SU-DHL-6 (cell line): ENCODE measurements at regions not wholly inside any gene's neighbourhood (a gene's known extent, or its start where the extent isn't known, plus 50 kb on each side); places are given as distances from the start of the nearest gene placed in this dataset.
A peak's percentile ranks its signal among the peaks of the same experiment; 100 is the strongest.

Experiments
- H2AFZ ChIP-seq: fragments of 200-600 bp; sonication (generic); 2 replicates; pipeline ENCODE4 v1.6.1; 2014; ENCODE audit warnings: low read depth, mild to moderate bottlenecking, moderate library complexity, mixed read lengths, antibody characterized with exemption, low read length; ENCODE audit not compliant: severe bottlenecking
- H3F3A ChIP-seq: fragments of 200-600 bp; shearing (Covaris generic); 2 replicates; pipeline ENCODE4 v1.6.0; 2016; ENCODE audit warnings: antibody characterized with exemption, mild to moderate bottlenecking; ENCODE audit not compliant: insufficient read depth
- H3K27ac ChIP-seq: fragments of 200-600 bp; sonication (generic); 2 replicates; pipeline ENCODE4 v1.5.1; 2016; ENCODE audit warnings: low read depth, mild to moderate bottlenecking, low read length, moderate library complexity, mixed read lengths
- H3K27me3 ChIP-seq: fragments of 200-600 bp; sonication (generic), shearing (Covaris generic); 2 replicates; pipeline ENCODE4 v1.6.0; 2014; ENCODE audit warnings: mild to moderate bottlenecking, low read length
- H3K36me3 ChIP-seq: fragments of 200-600 bp; sonication (generic); 2 replicates; pipeline ENCODE4 v1.6.1; 2014; ENCODE audit warnings: mild to moderate bottlenecking, low read length, mixed read lengths
- H3K4me2 ChIP-seq: fragments of 300-600, 200-600 bp; shearing (Covaris generic), sonication (generic); 2 replicates; pipeline ENCODE4 v1.6.0; 2014; ENCODE audit warnings: low read length, low read depth, mild to moderate bottlenecking; ENCODE audit not compliant: poor library complexity, severe bottlenecking
- H3K4me3 ChIP-seq: fragments of 200-600 bp; sonication (generic); 2 replicates; pipeline ENCODE4 v1.5.1; 2014; ENCODE audit warnings: antibody characterized with exemption, low read length, mild to moderate bottlenecking, mixed read lengths; ENCODE audit not compliant: insufficient read depth, poor library complexity, severe bottlenecking
- H3K79me2 ChIP-seq: fragments of 200-600 bp; sonication (generic); 2 replicates; pipeline ENCODE4 v1.6.1; 2014; ENCODE audit warnings: mild to moderate bottlenecking, low read length, moderate library complexity; ENCODE audit not compliant: insufficient read depth
- H3K9ac ChIP-seq: fragments of 200-600 bp; sonication (generic); 2 replicates; pipeline ENCODE4 v1.7.0; 2014; ENCODE audit warnings: mild to moderate bottlenecking, low read length
- H3K9me2 ChIP-seq: fragments of 200-600 bp; sonication (generic); replicated peaks from 2 replicates; pipeline ENCODE4 v1.6.1; 2014; ENCODE audit warnings: low read length; ENCODE audit not compliant: insufficient read depth
- H3K9me3 ChIP-seq: fragments of 200-600 bp; sonication (generic); 2 replicates; pipeline ENCODE4 v1.6.1; 2014; ENCODE audit warnings: low read length, mixed read lengths; ENCODE audit not compliant: insufficient read depth
- H4K20me1 ChIP-seq: fragments of 200-600 bp; sonication (generic); 2 replicates; pipeline ENCODE4 v1.6.1; 2014; ENCODE audit warnings: low read depth, mild to moderate bottlenecking, antibody characterized with exemption, low read length, moderate library complexity, mixed read lengths
- EZH2phosphoT487 ChIP-seq: fragments of 200-600 bp; sonication (generic), shearing (Covaris generic); conservative IDR thresholded peaks from 2 replicates; pipeline ENCODE4 v1.6.1; 2018; ENCODE audit warnings: mild to moderate bottlenecking, antibody characterized with exemption, low read length, moderate library complexity, mixed read lengths
- TF ChIP-seq, protein P1 (sequence below): fragments of 200-600 bp; sonication (generic); IDR thresholded peaks from one replicate; pipeline ENCODE4 v1.5.1; 2017; ENCODE audit warnings: antibody characterized with exemption, mild to moderate bottlenecking, low read length, moderate library complexity; ENCODE audit not compliant: insufficient read depth, poor library complexity, severe bottlenecking

DNA sequence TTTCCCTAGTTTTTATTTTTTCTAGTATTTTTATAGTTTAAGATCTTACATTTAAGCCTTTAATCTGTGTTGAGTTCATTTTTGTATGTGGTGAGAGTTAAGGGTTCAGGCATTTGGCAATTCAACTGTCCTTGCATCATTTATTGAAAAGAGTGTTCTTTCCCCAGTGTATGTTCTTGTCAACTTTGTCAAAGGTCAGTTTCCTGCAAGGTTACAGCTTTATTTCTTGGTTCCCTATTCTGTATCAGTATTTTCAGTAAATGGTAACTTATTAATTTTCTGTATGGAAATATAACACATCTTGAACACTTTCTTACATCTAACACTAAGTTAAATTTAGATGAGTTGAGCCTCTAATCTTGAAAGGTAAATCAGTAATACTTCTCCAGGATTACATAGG, 1770.1 kb downstream of the OTOL1 start:
- H3K9me2 ChIP-seq: no peaks in the 10 kb centered on the region
- peak overlapping the region; percentile 20 for H2AFZ ChIP-seq
- H3K9me3 ChIP-seq: peaks cover 22% of the 10 kb centered on the region; the same call in 1 of the 2 replicates
- TF ChIP-seq EZH2phosphoT487: no peak
- TF ChIP-seq, protein P1, sequence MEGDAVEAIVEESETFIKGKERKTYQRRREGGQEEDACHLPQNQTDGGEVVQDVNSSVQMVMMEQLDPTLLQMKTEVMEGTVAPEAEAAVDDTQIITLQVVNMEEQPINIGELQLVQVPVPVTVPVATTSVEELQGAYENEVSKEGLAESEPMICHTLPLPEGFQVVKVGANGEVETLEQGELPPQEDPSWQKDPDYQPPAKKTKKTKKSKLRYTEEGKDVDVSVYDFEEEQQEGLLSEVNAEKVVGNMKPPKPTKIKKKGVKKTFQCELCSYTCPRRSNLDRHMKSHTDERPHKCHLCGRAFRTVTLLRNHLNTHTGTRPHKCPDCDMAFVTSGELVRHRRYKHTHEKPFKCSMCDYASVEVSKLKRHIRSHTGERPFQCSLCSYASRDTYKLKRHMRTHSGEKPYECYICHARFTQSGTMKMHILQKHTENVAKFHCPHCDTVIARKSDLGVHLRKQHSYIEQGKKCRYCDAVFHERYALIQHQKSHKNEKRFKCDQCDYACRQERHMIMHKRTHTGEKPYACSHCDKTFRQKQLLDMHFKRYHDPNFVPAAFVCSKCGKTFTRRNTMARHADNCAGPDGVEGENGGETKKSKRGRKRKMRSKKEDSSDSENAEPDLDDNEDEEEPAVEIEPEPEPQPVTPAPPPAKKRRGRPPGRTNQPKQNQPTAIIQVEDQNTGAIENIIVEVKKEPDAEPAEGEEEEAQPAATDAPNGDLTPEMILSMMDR: no peak
- no peaks in the 10 kb centered on the region for H3K79me2 ChIP-seq
- no peaks in the 10 kb centered on the region for H3K27me3 ChIP-seq
- H4K20me1 ChIP-seq: no peaks in the 10 kb centered on the region
- H3K4me2 ChIP-seq: no peak overlapping the region
- no peak overlapping the region for H3K4me3 ChIP-seq
- no peaks in the 10 kb centered on the region for H3F3A ChIP-seq
- no peak overlapping the region for H3K27ac ChIP-seq
- H3K36me3 ChIP-seq: no peaks in the 10 kb centered on the region
- H3K9ac ChIP-seq: no peak overlapping the region

DNA sequence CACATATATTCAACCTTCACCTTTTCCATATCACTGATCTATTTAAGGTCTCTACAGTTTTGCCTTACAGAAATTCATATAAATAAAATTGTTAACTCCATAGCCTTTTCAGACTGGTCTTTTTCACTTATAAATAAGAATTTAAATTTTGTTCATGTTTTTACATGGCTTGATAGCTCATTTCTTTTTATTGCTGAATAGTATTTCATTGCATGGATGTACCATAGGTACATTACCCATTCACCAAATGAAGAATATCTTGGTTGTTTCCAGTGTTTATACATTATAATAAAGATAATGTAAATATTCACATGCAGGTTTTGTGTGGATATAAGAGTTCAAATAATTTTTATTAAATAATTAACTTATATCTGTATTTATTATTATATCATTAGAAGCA, 1765.0 kb downstream of the OTOL1 start:
- Histone ChIP-seq H3K79me2 (no peaks in the 10 kb centered on the region), H4K20me1 (no peaks in the 10 kb centered on the region), H3K4me2 (no peak overlapping the region), H3K27ac (no peak overlapping the region), H2AFZ (no peak overlapping the region), H3K9ac (no peak overlapping the region), H3K4me3 (no peak overlapping the region), H3K9me3 (peaks cover 15% of the 10 kb centered on the region; the same call in 1 of the 2 replicates), H3F3A (no peaks in the 10 kb centered on the region), H3K27me3 (no peaks in the 10 kb centered on the region), H3K36me3 (no peaks in the 10 kb centered on the region), H3K9me2 (no peaks in the 10 kb centered on the region)
- TF ChIP-seq, protein P1: no peak
- TF ChIP-seq EZH2phosphoT487: no peak

DNA sequence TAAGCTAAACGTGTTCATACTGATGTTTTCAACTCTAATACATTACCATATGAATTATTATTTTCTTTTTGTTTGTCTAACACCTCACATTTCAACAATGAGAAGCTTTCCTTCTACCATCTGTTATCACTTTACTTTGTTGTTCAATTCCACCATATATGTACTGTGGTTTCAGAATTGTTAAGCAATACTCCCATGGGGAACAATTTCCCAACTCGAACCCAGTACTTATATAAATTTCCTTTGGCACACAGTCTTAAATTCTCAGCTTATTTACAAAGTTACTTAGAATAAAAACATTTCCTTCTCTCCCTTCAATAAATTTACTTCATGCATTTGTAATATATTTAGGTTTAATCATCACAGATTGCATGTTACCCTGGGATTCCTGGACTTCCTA, 1764.4 kb downstream of the OTOL1 start:
- no peaks in the 10 kb centered on the region for H3K9me2 ChIP-seq
- H3K27me3 ChIP-seq: no peaks in the 10 kb centered on the region
- no peak overlapping the region for H3K9ac ChIP-seq
- no peak overlapping the region for H2AFZ ChIP-seq
- no peak overlapping the region for H3K4me2 ChIP-seq
- H3K4me3 ChIP-seq: no peak overlapping the region
- no peaks in the 10 kb centered on the region for H4K20me1 ChIP-seq
- H3K9me3 ChIP-seq: peaks cover 15% of the 10 kb centered on the region; the same call in 1 of the 2 replicates
- no peaks in the 10 kb centered on the region for H3K79me2 ChIP-seq
- no peaks in the 10 kb centered on the region for H3K36me3 ChIP-seq
- TF ChIP-seq, protein P1: no peak
- TF ChIP-seq EZH2phosphoT487: no peak
- H3F3A ChIP-seq: no peaks in the 10 kb centered on the region
- no peak overlapping the region for H3K27ac ChIP-seq

DNA sequence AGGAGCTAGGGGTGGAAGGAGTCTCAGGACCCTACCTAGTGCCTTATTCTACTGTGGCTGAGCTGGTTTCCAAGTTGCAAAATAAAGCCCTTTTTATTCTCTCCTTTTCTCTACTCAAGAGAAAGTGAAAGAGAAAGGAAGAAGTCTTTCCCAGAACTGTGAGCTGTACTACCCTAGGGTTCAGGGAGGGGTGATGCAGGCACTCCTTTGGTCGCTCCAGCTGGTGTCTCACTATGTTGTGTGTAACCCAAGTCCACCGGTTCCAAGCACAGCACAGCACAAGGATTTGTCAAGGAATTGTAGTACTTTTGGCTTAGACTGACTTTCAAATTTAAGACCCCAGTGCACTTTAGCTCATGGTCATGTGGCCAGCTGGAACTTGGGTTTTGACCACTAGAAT, 1721.7 kb downstream of the OTOL1 start:
- Histone ChIP-seq H3K9me3 (no peaks in the 10 kb centered on the region), H3K4me2 (no peak overlapping the region), H3K36me3 (no peaks in the 10 kb centered on the region), H4K20me1 (no peaks in the 10 kb centered on the region), H3F3A (no peaks in the 10 kb centered on the region), H3K9ac (no peak overlapping the region), H3K4me3 (no peak overlapping the region), H2AFZ (peak overlapping the region; percentile 88), H3K9me2 (no peaks in the 10 kb centered on the region), H3K27ac (no peak overlapping the region), H3K27me3 (no peaks in the 10 kb centered on the region), H3K79me2 (no peaks in the 10 kb centered on the region)
- no peak for TF ChIP-seq EZH2phosphoT487
- TF ChIP-seq, protein P1: no peak
